Adrenal gland (tissue), 9 donors: ENCODE measurements at regions not wholly inside any gene's neighbourhood (a gene's known extent, or its start where the extent isn't known, plus 50 kb on each side); places are given as distances from the start of the nearest gene placed in this dataset.
A peak's percentile ranks its signal among the peaks of the same experiment; 100 is the strongest.

Source experiments
- DNase-seq, 7 donors: peaks; one replicate each; pipeline ENCODE4 v3.0.0-alpha.2; 2019 to 2020
- H3K27ac ChIP-seq, 5 donors: fragments of 200-600 bp; sonication (generic) in 4 of 5; 1 replicate in 3 of 5; 2 replicates in 2 of 5; pipeline versions ENCODE4 v1.5.1 to v1.8.0; 2016 to 2020; ENCODE audit warnings: mild to moderate bottlenecking in 1 of 5
- H3K27me3 ChIP-seq: fragments of 200-600 bp; 2 replicates; pipeline ENCODE4 v1.8.0; 2021
- H3K36me3 ChIP-seq, 2 donors: fragments of 200-600 bp; replicated peaks in 1 of 2; 1 replicate in 1 of 2; 2 replicates in 1 of 2; pipeline versions ENCODE4 v1.5.1 to v1.8.0; 2018 to 2022
- H3K4me1 ChIP-seq, 2 donors: fragments of 200-600 bp; replicated peaks in 1 of 2; 1 replicate in 1 of 2; 2 replicates in 1 of 2; pipeline versions ENCODE4 v1.5.1 to v1.8.0; 2018 to 2021
- H3K4me3 ChIP-seq, 4 donors: fragments of 200-600 bp; sonication (generic) in 3 of 4; one replicate each; pipeline ENCODE4 v1.5.1; 2016 to 2018
- H3K9me3 ChIP-seq, 3 donors: fragments of 200-600 bp; sonication (generic) in 1 of 3; replicated peaks in 1 of 3; 1 replicate in 2 of 3; 2 replicates in 1 of 3; pipeline versions ENCODE4 v1.5.1 to v1.8.0; 2016 to 2021
- POLR2A ChIP-seq, 2 donors: fragments of 450-650 bp; IDR thresholded peaks; one replicate each; pipeline ENCODE4 v1.6.1; 2017; ENCODE audit warnings: antibody characterized with exemption in 2 of 2, mild to moderate bottlenecking in 2 of 2, moderate library complexity in 1 of 2
- WGBS, 4 donors: extraction: QIAGEN DNeasy Blood & Tissue Kit in 2 of 4; methylation state at CpG; one replicate each; pipeline versions ENCODE4 v1.1.5 to v1.1.7; 2013 to 2017; 5-methylcytosine and 5-hydroxymethylcytosine counted together
- intact Hi-C, 2 donors: fragments of 100-400 bp; cut with DNase I; formaldehyde crosslinking; loops; one replicate each; pipeline versions ENCODE4 v1.14.1 to v1.15.0; 2022 to 2023
- TF ChIP-seq, protein P1 (sequence below), 6 experiments: fragments of 450-650 bp in 4 of 6; fragments of 200-600 bp in 2 of 6; sonication (generic) in 1 of 6; IDR thresholded peaks; 1 replicate in 5 of 6; 2 replicates in 1 of 6; pipeline versions ENCODE4 v1.5.1 to v1.8.0; 2016 to 2021; ENCODE audit warnings: antibody characterized with exemption in 6 of 6, mild to moderate bottlenecking in 2 of 6, moderate library complexity in 1 of 6
- donor health status: healthy with polysubstance abuse.
- donor health status: Bipolar disorder and iron deficiency.
- donor health status: DM: yes; HTN: yes; CAD: no.
- donor health status: DM: no; HTN: no; CAD: no.
- donor health status: DM: no; HTN: no; CAD: no.

DNA sequence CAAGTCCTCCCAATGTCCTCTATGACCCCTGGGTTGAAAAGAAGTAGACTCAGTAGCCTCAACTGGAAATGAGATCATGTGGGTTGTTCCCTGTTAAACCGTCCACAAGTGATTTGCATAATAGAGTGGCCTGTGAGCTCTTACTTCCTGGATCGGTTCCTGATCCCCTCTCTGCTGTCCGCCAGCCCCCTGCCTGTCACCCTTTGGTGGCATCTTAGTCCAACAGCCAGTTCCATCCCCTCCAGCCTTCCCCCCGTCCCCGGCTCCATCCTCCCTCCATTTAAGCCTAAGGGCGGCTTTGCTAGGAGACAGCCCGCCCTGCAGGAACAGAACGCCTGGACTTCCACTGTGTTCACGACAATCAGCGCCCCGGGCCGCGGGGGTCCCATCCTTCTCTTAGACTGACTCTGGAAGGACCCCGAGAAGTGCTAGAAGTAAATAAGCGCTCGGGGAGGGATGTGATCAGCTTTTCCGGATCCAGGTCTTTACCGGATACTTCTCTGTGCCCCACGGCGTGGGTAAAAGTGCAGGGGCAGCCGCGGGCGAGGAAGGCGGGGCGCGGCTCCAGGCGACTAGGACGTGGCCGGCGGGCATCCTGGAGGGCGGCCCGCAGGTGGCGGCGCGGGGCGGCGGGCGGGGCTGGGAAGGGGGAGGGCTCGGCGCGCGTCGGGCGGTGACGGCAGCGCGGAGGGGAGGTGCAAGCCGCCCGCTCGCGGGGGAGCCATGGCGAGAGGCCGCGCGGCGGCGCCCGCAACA, 51.2 kb upstream of the ULK4 start:
- Histone ChIP-seq H3K36me3 (no peaks in the 10 kb centered on the region), H3K9me3 (no peaks in the 10 kb centered on the region), H3K4me3 (peak overlapping the region in 2 of 4 donors; percentile 67 to 98), H3K27ac (peak overlapping the region in 4 of 5 donors; percentile 79 to 94 (median 83)), H3K4me1 (peaks cover 9 to 27% of the 10 kb centered on the region in 2 donors), H3K27me3 (no peaks in the 10 kb centered on the region)
- intact Hi-C loops = loop anchor here (5.0 to 10.0 kb wide), 3 partner anchors 46 to 89 kb away; partner anchors contain the start of gene TRAK1 (in 1 of the 2)
- DNase-seq = peak; percentile 53 to 78 (median 65)
- WGBS, 4 donors = 0 to 2% (median 1%) methylated on average over 5 to 58 of the region's 58 CpGs
- TF ChIP-seq, protein P1, sequence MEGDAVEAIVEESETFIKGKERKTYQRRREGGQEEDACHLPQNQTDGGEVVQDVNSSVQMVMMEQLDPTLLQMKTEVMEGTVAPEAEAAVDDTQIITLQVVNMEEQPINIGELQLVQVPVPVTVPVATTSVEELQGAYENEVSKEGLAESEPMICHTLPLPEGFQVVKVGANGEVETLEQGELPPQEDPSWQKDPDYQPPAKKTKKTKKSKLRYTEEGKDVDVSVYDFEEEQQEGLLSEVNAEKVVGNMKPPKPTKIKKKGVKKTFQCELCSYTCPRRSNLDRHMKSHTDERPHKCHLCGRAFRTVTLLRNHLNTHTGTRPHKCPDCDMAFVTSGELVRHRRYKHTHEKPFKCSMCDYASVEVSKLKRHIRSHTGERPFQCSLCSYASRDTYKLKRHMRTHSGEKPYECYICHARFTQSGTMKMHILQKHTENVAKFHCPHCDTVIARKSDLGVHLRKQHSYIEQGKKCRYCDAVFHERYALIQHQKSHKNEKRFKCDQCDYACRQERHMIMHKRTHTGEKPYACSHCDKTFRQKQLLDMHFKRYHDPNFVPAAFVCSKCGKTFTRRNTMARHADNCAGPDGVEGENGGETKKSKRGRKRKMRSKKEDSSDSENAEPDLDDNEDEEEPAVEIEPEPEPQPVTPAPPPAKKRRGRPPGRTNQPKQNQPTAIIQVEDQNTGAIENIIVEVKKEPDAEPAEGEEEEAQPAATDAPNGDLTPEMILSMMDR (IDR thresholded peaks at IDR 0.05) = no peak
- TF ChIP-seq POLR2A (IDR thresholded peaks at IDR 0.05) = peak; percentile 34 to 49

DNA sequence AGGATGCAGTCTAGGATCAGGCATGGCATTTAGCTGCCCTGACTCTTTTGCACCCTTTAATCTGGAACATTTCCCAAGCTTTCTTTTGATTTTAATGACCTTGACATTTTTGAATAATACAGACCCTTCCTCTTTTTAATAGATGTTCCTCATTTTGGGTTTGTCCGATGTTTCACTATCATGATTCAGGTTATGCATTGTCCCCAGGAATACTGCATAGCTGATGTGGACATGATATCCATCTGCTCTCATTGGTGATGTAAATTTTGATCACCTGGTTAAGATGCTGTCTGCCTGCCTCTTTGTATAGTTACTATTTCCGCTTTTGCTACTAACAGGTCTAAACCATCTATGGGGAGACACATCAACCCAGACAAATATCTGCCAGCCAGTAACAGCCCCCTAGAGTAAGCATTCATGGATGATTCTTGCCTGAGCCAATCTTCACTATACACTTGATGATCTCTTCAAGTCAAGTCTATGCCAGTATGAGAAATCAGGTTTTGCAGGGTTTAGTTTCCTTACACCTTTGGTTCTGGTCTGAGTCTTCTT, 50.6 kb upstream of the ULK4 start:
- peak overlapping the region in 1 of 4 donors; percentile 98 for H3K4me3 ChIP-seq
- 44 to 70% (median 55%) methylated on average over 2 of the region's 2 CpGs for WGBS, 4 donors
- peak overlapping the region in 2 of 5 donors; percentile 86 to 94 for H3K27ac ChIP-seq
- intact Hi-C loops = loop anchor here (5.0 to 10.0 kb wide), 3 partner anchors 45 to 90 kb away; partner anchors contain the start of gene TRAK1 (in 1 of the 2)
- no peaks in the 10 kb centered on the region for H3K27me3 ChIP-seq
- no peaks in the 10 kb centered on the region for H3K9me3 ChIP-seq
- H3K4me1 ChIP-seq = peaks cover 9 to 27% of the 10 kb centered on the region in 2 donors
- TF ChIP-seq POLR2A (IDR thresholded peaks at IDR 0.05) = no peak
- TF ChIP-seq, protein P1 (IDR thresholded peaks at IDR 0.05) = no peak
- DNase-seq = no peak
- no peaks in the 10 kb centered on the region for H3K36me3 ChIP-seq
